Kidney epithelial cell (primary cell): ENCODE measurements at regions not wholly inside any gene's neighbourhood (a gene's known extent, or its start where the extent isn't known, plus 50 kb on each side); places are given as distances from the start of the nearest gene placed in this dataset.

Experiments used
- DNase-seq: peaks from one replicate; pipeline ENCODE4 v3.0.0-alpha.2; 2010; ENCODE audit warnings: low read depth
- H3K27me3 ChIP-seq: 2 replicates; pipeline ENCODE4 v1.6.0; 2011; ENCODE audit warnings: low read length; ENCODE audit not compliant: control insufficient read depth, insufficient read depth
- H3K36me3 ChIP-seq: 2 replicates; pipeline ENCODE4 v1.5.1; 2011; ENCODE audit warnings: low read length; ENCODE audit not compliant: control insufficient read depth, insufficient read depth
- H3K4me3 ChIP-seq: 2 replicates; pipeline ENCODE4 v1.5.1; 2011; ENCODE audit warnings: low read depth, mild to moderate bottlenecking, control low read depth, low read length
- TF ChIP-seq, protein P1 (sequence below): IDR thresholded peaks from 2 replicates; pipeline ENCODE4 v1.5.1; 2011; ENCODE audit warnings: mild to moderate bottlenecking, moderate library complexity, low read length, control low read depth, inconsistent platforms; ENCODE audit not compliant: insufficient read depth, poor library complexity, severe bottlenecking

DNA sequence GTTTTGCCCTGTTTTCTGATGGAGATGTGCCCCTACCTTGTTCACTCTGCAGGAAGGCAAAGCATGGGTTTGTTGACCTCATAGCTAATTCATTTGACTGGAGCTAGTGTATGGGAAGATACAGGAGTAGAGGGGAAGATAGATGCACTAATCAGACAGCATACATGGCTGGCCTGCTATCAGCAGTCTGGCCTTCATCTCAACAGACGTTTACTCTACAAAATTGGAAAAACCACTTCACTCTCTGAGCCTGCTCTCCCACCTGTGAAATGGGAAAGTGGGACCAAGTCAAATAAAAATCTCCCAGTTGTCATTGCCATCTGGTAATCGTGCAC is 235.2 kb upstream of the RAB4A start:
- no peak for DNase-seq
- Histone ChIP-seq H3K27me3 (peaks cover 11% of the 10 kb centered on the region), H3K36me3 (no peaks in the 10 kb centered on the region), H3K4me3 (no peak overlapping the region)
- TF ChIP-seq, protein P1, sequence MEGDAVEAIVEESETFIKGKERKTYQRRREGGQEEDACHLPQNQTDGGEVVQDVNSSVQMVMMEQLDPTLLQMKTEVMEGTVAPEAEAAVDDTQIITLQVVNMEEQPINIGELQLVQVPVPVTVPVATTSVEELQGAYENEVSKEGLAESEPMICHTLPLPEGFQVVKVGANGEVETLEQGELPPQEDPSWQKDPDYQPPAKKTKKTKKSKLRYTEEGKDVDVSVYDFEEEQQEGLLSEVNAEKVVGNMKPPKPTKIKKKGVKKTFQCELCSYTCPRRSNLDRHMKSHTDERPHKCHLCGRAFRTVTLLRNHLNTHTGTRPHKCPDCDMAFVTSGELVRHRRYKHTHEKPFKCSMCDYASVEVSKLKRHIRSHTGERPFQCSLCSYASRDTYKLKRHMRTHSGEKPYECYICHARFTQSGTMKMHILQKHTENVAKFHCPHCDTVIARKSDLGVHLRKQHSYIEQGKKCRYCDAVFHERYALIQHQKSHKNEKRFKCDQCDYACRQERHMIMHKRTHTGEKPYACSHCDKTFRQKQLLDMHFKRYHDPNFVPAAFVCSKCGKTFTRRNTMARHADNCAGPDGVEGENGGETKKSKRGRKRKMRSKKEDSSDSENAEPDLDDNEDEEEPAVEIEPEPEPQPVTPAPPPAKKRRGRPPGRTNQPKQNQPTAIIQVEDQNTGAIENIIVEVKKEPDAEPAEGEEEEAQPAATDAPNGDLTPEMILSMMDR, result no peak

DNA sequence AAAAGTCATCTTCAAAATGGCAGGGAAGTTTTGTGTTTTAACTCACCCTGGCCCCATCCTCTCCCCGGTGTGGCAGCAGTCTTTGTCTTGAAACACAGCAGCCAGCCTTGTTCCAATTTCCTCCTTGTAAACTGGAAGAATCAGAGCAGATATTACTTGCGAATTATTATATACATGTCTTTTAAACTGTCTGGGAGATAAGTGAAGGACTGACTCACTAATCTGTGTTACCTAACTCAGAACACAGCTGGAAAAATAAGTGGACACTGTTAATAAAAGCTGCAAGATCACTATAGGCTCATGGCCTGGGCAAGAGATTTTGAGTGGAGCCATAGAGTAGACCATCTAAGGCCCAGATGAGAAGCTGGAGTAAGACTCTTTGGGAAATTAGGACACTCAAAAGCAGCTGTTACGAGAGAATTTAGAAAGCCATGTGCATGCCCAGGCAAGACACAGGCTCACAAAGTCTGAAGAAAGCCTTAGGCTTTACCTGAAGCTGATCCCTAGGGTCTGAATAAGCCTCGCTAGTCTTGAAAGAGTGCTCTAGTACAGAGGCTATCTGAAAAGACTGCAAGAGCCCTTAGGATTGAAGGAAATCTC is 233.0 kb upstream of the RAB4A start:
- Histone ChIP-seq H3K27me3 (peaks cover 1% of the 10 kb centered on the region), H3K4me3 (no peak overlapping the region), H3K36me3 (no peaks in the 10 kb centered on the region)
- TF ChIP-seq, protein P1, result no peak
- no peak for DNase-seq

GRCh38 chr1:229040630-229041358 is 230.1 kb upstream of the RAB4A start:
- H3K4me3 ChIP-seq, result no peak overlapping the region
- H3K36me3 ChIP-seq, result no peaks in the 10 kb centered on the region
- DNase-seq, result no peak
- no peaks in the 10 kb centered on the region for H3K27me3 ChIP-seq
- TF ChIP-seq, protein P1, result no peak

GRCh38 chr1:229041946-229042345 is 229.0 kb upstream of the RAB4A start:
- H3K4me3 ChIP-seq, result no peak overlapping the region
- TF ChIP-seq, protein P1, result no peak
- H3K27me3 ChIP-seq, result peaks cover 3% of the 10 kb centered on the region
- no peak for DNase-seq
- no peaks in the 10 kb centered on the region for H3K36me3 ChIP-seq

DNA sequence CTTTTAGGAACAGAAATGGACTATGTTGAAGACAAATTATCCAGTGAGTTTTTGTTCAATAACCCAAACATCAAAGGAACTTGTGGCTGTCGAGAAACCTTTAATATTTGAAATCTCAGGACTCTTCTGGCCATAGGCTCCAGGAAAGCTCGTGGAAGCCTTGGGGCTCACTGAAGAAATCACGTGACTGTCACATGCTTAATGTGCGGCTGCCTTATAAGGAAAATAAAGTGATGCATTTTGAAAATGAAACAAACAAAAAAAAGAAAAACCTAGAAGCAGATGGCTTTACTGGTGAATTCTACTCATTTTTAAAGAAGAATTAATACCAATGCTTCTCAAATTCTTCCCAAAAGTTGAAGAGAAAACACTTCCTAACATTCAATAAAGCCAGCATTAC is 228.4 kb upstream of the RAB4A start:
- TF ChIP-seq, protein P1, result no peak
- no peak for DNase-seq
- peaks cover 5% of the 10 kb centered on the region for H3K27me3 ChIP-seq

GRCh38 chr1:229043115-229043514 is 227.8 kb upstream of the RAB4A start:
- no peak for DNase-seq
- Histone ChIP-seq H3K4me3 (no peak overlapping the region), H3K27me3 (peaks cover 5% of the 10 kb centered on the region), H3K36me3 (no peaks in the 10 kb centered on the region)
- TF ChIP-seq, protein P1, result no peak

More for the DNA sequence above, 228.4 kb upstream of the RAB4A start:
- Histone ChIP-seq H3K36me3 (no peaks in the 10 kb centered on the region), H3K4me3 (no peak overlapping the region)
